Keratinocyte (primary cell): ENCODE measurements at regions not wholly inside any gene's neighbourhood (a gene's known extent, or its start where the extent isn't known, plus 50 kb on each side); places are given as distances from the start of the nearest gene placed in this dataset.

Source experiments
- DNase-seq: peaks from one replicate; pipeline ENCODE4 v3.0.0-alpha.2; 2011; ENCODE audit warnings: low read depth, missing footprints, low spot score
- FAIRE-seq: peaks from 2 replicates; lab custom pipeline; 2011; peaks lifted over from hg19 to GRCh38; lab: Jason Lieb, UNC
- H2AFZ ChIP-seq: 2 replicates; pipeline ENCODE4 v1.6.0; 2012; ENCODE audit warnings: low read length, control low read depth, inconsistent platforms; ENCODE audit not compliant: control insufficient read depth
- H3K27ac ChIP-seq: 2 replicates; pipeline ENCODE4 v1.5.1; 2011; ENCODE audit warnings: low read length; ENCODE audit not compliant: control insufficient read depth, insufficient read depth
- H3K27me3 ChIP-seq: 3 replicates; pipeline ENCODE4 v1.6.0; 2011; ENCODE audit warnings: low read length; ENCODE audit not compliant: control insufficient read depth, insufficient read depth; ENCODE audit errors: extremely low read depth
- H3K36me3 ChIP-seq, 2 experiments: 2 replicates in 1 of 2; 3 replicates in 1 of 2; pipeline ENCODE4 v1.5.1; 2011; ENCODE audit warnings: low read length in 2 of 2, mild to moderate bottlenecking in 1 of 2; ENCODE audit not compliant: control insufficient read depth in 2 of 2, insufficient read depth in 2 of 2; ENCODE audit errors: extremely low read depth in 1 of 2
- H3K4me1 ChIP-seq: 3 replicates; pipeline ENCODE4 v1.5.1; 2011; ENCODE audit warnings: low read length; ENCODE audit not compliant: control insufficient read depth, insufficient read depth; ENCODE audit errors: extremely low read depth
- H3K4me2 ChIP-seq: 3 replicates; pipeline ENCODE4 v1.6.0; 2011; ENCODE audit warnings: low read depth, low read length; ENCODE audit not compliant: control insufficient read depth, insufficient read depth; ENCODE audit errors: extremely low read depth
- H3K4me3 ChIP-seq, 3 experiments: fragments of 200-600 bp in 1 of 3; sonication (generic) in 1 of 3; 2 replicates in 2 of 3; 3 replicates in 1 of 3; pipeline ENCODE4 v1.5.1; 2011 to 2016; ENCODE audit warnings: low read length in 3 of 3, mild to moderate bottlenecking in 3 of 3, control low read depth in 2 of 3, inconsistent platforms in 1 of 3, low read depth in 1 of 3, mixed read lengths in 1 of 3, mixed run types in 1 of 3, moderate library complexity in 1 of 3; ENCODE audit not compliant: control insufficient read depth in 2 of 3, insufficient read depth in 2 of 3; ENCODE audit errors: extremely low read depth in 1 of 3
- H3K79me2 ChIP-seq: 2 replicates; pipeline ENCODE4 v1.6.0; 2012; ENCODE audit warnings: low read length; ENCODE audit not compliant: control insufficient read depth, insufficient read depth
- H3K9ac ChIP-seq: 3 replicates; pipeline ENCODE4 v1.6.0; 2011; ENCODE audit warnings: low read length; ENCODE audit not compliant: control insufficient read depth, insufficient read depth; ENCODE audit errors: extremely low read depth
- H3K9me1 ChIP-seq: 3 replicates; pipeline ENCODE4 v1.6.0; 2011; ENCODE audit warnings: low read length; ENCODE audit not compliant: control insufficient read depth, insufficient read depth; ENCODE audit errors: extremely low read depth
- H3K9me3 ChIP-seq: 2 replicates; pipeline ENCODE4 v1.5.1; 2012; ENCODE audit warnings: low read depth, low read length; ENCODE audit not compliant: control insufficient read depth
- H4K20me1 ChIP-seq: 3 replicates; pipeline ENCODE4 v1.6.0; 2011; ENCODE audit warnings: low read length; ENCODE audit not compliant: control insufficient read depth, insufficient read depth; ENCODE audit errors: extremely low read depth
- CTCF ChIP-seq, 3 experiments: IDR thresholded peaks in 1 of 3; conservative IDR thresholded peaks in 1 of 3; optimal IDR thresholded peaks in 1 of 3; 2 replicates in 2 of 3; 3 replicates in 1 of 3; pipeline versions ENCODE3 to v1.5.1; 2011; ENCODE audit warnings: low read length in 3 of 3, mild to moderate bottlenecking in 3 of 3, moderate library complexity in 2 of 3, control low read depth in 1 of 3, inconsistent platforms in 1 of 3; ENCODE audit not compliant: insufficient read depth in 2 of 3; ENCODE audit errors: extremely low read depth in 1 of 3
- EZH2 ChIP-seq: IDR thresholded peaks from one replicate; pipeline ENCODE4 v1.6.1; 2012; ENCODE audit warnings: inconsistent platforms, mild to moderate bottlenecking, low read length, moderate library complexity
- dilution Hi-C: fragments of 300-500 bp; cut with MboI; formaldehyde crosslinking; loops from one replicate; pipeline ENCODE4 v1.7.0; 2020; ENCODE audit warnings: low sequenced_read_pairs; ENCODE audit not compliant: extremely low pct_ligation_motif_present

GRCh38 chr2:8542381-8543059 lies 139.3 kb upstream of the ID2 start:
- TF ChIP-seq CTCF (optimal IDR thresholded peaks at IDR 0.05 in 1 of 3, IDR thresholded peaks at IDR 0.05 in 1 of 3, conservative IDR thresholded peaks at IDR 0.05 in 1 of 3; ENCODE audit: extremely low read depth in 1 of 3, insufficient read depth in 2 of 3, low read length in 3 of 3): no peak
- no peak for TF ChIP-seq EZH2
- Histone ChIP-seq H3K27me3 (no peaks in the 10 kb centered on the region), H3K9ac (no peak overlapping the region), H4K20me1 (no peaks in the 10 kb centered on the region), H3K4me2 (no peak overlapping the region), H3K79me2 (no peaks in the 10 kb centered on the region), H2AFZ (no peak overlapping the region), H3K4me3 (no peak overlapping the region), H3K36me3 (no peaks in the 10 kb centered on the region), H3K9me3 (no peaks in the 10 kb centered on the region), H3K4me1 (no peaks in the 10 kb centered on the region), H3K27ac (no peak overlapping the region), H3K9me1 (no peaks in the 10 kb centered on the region)
- no peak for DNase-seq
- FAIRE-seq: no peak
- dilution Hi-C loops: no loop called here

GRCh38 chr2:8543060-8543382 lies 138.8 kb upstream of the ID2 start:
- FAIRE-seq (no peak), DNase-seq (no peak)
- no peaks in the 10 kb centered on the region for H3K9me1 ChIP-seq
- no peaks in the 10 kb centered on the region for H3K27me3 ChIP-seq
- no peak overlapping the region for H3K4me3 ChIP-seq
- H3K27ac ChIP-seq: no peak overlapping the region
- H3K79me2 ChIP-seq: no peaks in the 10 kb centered on the region
- H2AFZ ChIP-seq: no peak overlapping the region
- H3K9me3 ChIP-seq: no peaks in the 10 kb centered on the region
- dilution Hi-C loops: no loop called here
- no peak overlapping the region for H3K9ac ChIP-seq
- no peak for TF ChIP-seq EZH2
- TF ChIP-seq CTCF (optimal IDR thresholded peaks at IDR 0.05 in 1 of 3, IDR thresholded peaks at IDR 0.05 in 1 of 3, conservative IDR thresholded peaks at IDR 0.05 in 1 of 3; ENCODE audit: extremely low read depth in 1 of 3, insufficient read depth in 2 of 3, low read length in 3 of 3): no peak
- no peaks in the 10 kb centered on the region for H4K20me1 ChIP-seq
- H3K4me1 ChIP-seq: no peaks in the 10 kb centered on the region
- no peaks in the 10 kb centered on the region for H3K36me3 ChIP-seq
- no peak overlapping the region for H3K4me2 ChIP-seq
